Retinal pigment epithelial cell (primary cell): ENCODE measurements at regions not wholly inside any gene's neighbourhood (a gene's known extent, or its start where the extent isn't known, plus 50 kb on each side); places are given as distances from the start of the nearest gene placed in this dataset.
A peak's percentile ranks its signal among the peaks of the same experiment; 100 is the strongest.

Source experiments
- DNase-seq: peaks from one replicate; pipeline ENCODE4 v3.0.0-alpha.2; 2010; ENCODE audit warnings: low read depth
- H3K4me3 ChIP-seq: 2 replicates; pipeline ENCODE4 v1.5.1; 2011; ENCODE audit warnings: mild to moderate bottlenecking, low read length, control low read depth, moderate library complexity
- TF ChIP-seq, protein P1 (sequence below): conservative IDR thresholded peaks from 2 replicates; pipeline ENCODE4 v1.5.1; 2011; ENCODE audit warnings: low read depth, low read length, control low read depth, inconsistent platforms

DNA sequence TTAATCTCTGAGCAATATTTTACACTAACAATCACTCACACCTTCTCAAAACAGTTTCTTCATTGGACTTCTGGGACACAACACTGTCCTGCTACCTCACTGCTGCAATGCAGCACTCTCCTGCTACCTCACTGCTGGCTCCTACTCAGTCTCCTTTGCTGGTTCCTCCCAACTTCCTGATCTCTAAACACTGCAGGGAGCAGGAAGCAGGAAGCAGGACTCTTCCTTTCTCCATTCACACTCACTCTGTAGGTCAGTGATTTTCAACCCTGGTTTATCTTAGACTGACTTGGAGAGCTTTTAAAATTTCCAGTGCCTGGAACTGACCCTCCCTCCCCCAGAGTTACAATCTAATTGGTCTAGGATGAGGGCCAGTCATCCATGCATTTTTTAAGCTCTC is 243.4 kb upstream of the RBBP8 start:
- TF ChIP-seq, protein P1, sequence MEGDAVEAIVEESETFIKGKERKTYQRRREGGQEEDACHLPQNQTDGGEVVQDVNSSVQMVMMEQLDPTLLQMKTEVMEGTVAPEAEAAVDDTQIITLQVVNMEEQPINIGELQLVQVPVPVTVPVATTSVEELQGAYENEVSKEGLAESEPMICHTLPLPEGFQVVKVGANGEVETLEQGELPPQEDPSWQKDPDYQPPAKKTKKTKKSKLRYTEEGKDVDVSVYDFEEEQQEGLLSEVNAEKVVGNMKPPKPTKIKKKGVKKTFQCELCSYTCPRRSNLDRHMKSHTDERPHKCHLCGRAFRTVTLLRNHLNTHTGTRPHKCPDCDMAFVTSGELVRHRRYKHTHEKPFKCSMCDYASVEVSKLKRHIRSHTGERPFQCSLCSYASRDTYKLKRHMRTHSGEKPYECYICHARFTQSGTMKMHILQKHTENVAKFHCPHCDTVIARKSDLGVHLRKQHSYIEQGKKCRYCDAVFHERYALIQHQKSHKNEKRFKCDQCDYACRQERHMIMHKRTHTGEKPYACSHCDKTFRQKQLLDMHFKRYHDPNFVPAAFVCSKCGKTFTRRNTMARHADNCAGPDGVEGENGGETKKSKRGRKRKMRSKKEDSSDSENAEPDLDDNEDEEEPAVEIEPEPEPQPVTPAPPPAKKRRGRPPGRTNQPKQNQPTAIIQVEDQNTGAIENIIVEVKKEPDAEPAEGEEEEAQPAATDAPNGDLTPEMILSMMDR = no peak
- no peak overlapping the region for H3K4me3 ChIP-seq
- DNase-seq = no peak

DNA sequence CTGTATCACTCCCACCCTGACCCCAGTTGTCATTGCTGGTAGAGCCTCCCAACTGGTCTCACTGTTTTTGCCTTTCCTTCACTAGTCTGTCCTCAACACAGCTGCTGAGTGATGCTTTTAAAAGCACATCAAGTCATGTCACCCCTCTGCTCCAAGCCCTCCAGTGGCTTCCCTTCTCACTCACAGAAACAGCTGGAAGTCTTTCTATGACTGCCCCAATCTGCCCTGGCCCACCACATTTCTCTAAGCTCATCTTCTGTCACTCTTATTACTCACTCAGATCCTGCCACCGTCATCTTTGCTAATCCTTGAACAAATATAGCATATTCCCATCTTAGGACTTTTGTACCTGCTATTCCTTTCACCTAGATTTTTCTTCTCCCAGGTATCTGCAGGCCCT is 242.6 kb upstream of the RBBP8 start:
- no peak for DNase-seq
- TF ChIP-seq, protein P1 = no peak
- no peak overlapping the region for H3K4me3 ChIP-seq

DNA sequence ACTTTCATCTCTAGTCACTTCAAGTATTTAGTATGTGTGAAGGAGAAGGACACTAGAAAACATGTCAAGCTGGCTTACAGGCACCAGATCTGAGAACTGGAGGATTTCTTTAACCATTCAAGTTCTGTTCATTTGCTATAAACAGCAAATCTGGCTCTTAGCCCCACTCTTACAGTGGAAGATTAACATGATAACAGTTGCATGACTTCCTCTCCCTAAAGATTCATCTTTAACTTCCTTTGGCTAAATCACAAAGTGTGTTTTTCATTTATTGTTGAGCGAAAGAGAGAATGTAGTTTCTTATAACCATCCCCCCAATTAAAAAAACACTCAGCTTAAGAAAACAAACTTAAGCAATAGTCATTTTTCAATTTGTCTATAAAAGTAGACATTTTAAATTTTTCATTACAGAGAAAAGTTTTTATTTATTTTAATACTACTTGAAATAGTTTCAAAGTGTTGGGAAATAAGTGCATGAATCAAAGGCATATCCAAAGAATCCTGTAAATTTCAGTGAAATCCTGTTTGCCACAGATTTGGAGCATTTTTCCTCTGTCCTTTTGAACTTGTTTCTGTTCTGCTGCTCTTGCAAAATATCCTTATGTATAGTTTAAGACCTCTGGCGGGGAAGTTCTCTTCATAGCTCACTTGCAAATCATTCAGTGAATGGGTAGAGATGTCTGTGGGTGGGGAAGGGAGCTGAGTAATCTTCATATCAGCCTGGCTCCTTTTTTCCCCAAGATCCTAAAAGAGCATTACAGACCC is 241.0 kb upstream of the RBBP8 start:
- no peak overlapping the region for H3K4me3 ChIP-seq
- TF ChIP-seq, protein P1 = no peak
- peak; percentile 48 for DNase-seq

DNA sequence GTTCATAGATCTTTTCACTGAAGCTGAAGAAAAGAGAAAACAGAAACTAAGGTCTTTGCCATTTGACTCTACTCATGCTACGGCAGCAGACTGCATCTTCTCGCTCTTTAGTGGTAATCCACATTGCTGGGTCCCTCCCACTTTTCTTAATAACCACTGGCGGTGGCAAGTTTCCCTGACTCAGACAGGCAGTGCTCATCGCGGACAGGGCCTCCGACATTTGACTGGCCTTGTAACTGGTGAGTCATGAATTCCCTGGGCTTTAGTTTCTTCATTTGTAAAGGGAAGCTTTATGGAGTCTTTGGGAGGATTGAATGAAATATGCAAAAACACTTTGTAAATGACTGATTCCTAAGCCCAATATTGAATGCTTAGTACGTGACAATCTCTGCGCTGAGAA is 238.2 kb upstream of the RBBP8 start:
- TF ChIP-seq, protein P1 = no peak
- DNase-seq = peak; percentile 93
- H3K4me3 ChIP-seq = no peak overlapping the region

DNA sequence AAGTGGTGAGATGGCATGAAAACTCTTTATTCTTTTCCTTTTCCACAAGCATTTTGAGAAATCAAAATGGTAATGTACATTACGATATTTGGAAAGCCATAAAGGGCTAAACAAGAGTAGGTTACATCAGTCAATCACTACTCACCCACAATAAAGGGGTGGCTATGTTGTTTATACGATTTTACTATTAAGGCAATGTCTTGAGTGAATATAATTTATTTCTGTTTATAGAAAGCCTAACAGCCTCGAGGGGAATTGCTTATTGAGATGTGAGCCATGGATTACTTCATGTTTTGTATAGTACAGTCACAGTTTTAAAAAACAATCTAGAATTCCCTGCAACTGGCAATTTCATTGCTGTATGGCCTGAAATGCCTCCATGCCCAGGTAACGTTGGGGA is 237.5 kb upstream of the RBBP8 start:
- H3K4me3 ChIP-seq = no peak overlapping the region
- TF ChIP-seq, protein P1 = no peak
- DNase-seq = no peak

DNA sequence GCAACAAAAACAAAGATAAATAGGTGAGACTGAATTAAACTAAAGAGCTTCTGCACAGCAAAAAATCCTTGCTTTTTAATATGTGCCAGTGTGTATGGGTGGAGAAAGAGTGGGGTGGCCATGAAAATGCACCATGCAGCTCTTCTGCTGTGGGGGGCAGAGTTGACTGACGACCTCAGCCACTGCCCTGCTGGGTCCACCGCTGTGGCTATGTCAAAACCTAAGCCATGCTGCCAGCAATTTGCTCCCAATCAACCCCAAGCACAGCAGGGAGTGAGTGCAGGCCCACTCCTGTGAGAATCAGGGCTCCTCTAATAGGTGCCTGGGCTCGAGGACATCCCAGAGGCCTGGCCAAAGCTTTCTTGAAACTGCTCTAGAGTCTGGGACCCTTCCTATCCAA is 235.6 kb upstream of the RBBP8 start:
- no peak for DNase-seq
- TF ChIP-seq, protein P1 = no peak
- H3K4me3 ChIP-seq = no peak overlapping the region

DNA sequence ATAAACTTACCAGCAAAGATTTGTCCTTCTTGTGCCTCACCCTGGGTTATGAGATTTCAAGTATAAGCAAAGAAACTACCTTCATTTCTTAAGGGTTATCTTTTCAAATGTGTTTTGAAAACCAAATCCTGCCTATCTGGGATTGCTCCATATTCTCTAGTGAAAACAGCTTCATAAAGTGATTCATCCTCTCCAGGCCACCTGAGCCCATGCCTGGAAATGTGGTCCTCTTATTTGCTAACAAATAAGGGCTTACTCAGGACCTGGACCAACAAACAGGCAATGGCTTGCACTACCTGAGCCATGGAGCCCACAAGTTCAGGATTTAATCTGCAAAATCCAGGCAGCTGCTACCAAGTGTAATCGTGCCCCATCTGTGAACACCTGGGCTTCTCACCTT is 234.4 kb upstream of the RBBP8 start:
- no peak for DNase-seq
- H3K4me3 ChIP-seq = no peak overlapping the region
- TF ChIP-seq, protein P1 = no peak
